ENCODE measurements at regions not wholly inside any gene's neighbourhood (a gene's known extent, or its start where the extent isn't known, plus 50 kb on each side); places are given as distances from the start of the nearest gene placed in this dataset.

DNA sequence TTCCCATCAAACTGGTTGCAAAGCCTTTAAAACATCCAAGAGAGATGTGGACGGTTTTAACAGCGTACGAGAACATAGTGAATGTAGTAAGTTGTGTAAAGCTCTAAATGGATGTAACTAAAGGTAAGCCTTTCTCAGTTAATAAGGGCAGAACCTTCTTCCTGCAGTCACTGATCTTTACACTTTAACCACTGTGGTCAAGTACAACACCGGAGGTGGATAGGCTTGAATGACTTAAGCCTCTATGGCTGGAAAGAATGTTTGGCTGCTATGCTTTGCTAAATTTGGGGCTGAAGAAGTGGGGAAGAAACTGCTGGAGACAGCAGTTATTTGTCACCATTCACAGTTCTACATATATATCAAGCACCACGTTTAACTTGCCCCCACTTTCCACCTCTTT, 285.1 kb upstream of the FMR1 start:
- no peak for TF ChIP-seq POLR2A (IDR thresholded peaks at IDR 0.05)
- no peak for TF ChIP-seq POLR2AphosphoS5 (IDR thresholded peaks at IDR 0.05)
